K562 (cell line): ENCODE measurements at regions not wholly inside any gene's neighbourhood (a gene's known extent, or its start where the extent isn't known, plus 50 kb on each side); places are given as distances from the start of the nearest gene placed in this dataset.

Source experiments
- ATAC-seq: fragments of 200-7000 bp; cut with Tn5 transposase; 3 replicates; pipeline ENCODE4 v1.9.1; 2020; ENCODE audit warnings: moderate library complexity
- BruUV-seq: library from RNA; stranded (reverse); fragments of 400-500 nt; replicated peaks from 2 replicates; lab custom pipeline; 2021; lab: Mats Ljungman, UMichigan
- CTCF ChIA-PET: fragments of 300-600 bp; formaldehyde crosslinking; extraction: SDS; loops from one replicate; lab custom pipeline; 2021; ENCODE audit warnings: low intra/inter-chr PET ratio; lab: Yijun Ruan, JAX
- POLR2A ChIA-PET: fragments of 300-600, 350-650 bp; sonication (Branson Sonifier 250); formaldehyde crosslinking; extraction: SDS; loops from one replicate; lab custom pipeline; 2021; ENCODE audit warnings: antibody characterized with exemption, inconsistent platforms; lab: Yijun Ruan, JAX
- DNase-seq, 4 experiments: peaks; one replicate each; pipeline versions ENCODE4 v3.0.0 to v3.0.0-alpha.2; 2011 to 2018; ENCODE audit warnings: low spot score in 3 of 4, mixed read lengths in 3 of 4; ENCODE audit errors: extremely low read depth in 1 of 4
- FAIRE-seq: peaks from 2 replicates; lab custom pipeline; 2011; peaks lifted over from hg19 to GRCh38; lab: Jason Lieb, UNC
- H2AFZ ChIP-seq: 2 replicates; pipeline ENCODE4 v1.6.0; 2011; ENCODE audit warnings: low read depth, low read length, control low read depth, inconsistent platforms
- H3K27ac ChIP-seq: fragments of 200-600 bp; 3 replicates; pipeline ENCODE4 v1.8.0; 2011; ENCODE audit warnings: low read depth, mild to moderate bottlenecking, control low read depth, inconsistent platforms, low read length, moderate library complexity, mixed read lengths; ENCODE audit errors: extremely low read depth
- H3K27me3 ChIP-seq, 2 experiments: fragments of 300-600 bp in 1 of 2; 2 replicates in 1 of 2; 3 replicates in 1 of 2; pipeline versions ENCODE4 v1.6.0 to v1.8.0; 2011; ENCODE audit warnings: inconsistent platforms in 2 of 2, low read length in 2 of 2, mild to moderate bottlenecking in 1 of 2, mixed read lengths in 1 of 2, moderate library complexity in 1 of 2; ENCODE audit not compliant: control insufficient read depth in 2 of 2, insufficient read depth in 2 of 2
- H3K36me3 ChIP-seq: fragments of 300-600 bp; 3 replicates; pipeline ENCODE4 v1.8.0; 2011; ENCODE audit warnings: mild to moderate bottlenecking, low read length, inconsistent platforms; ENCODE audit not compliant: control insufficient read depth, insufficient read depth
- H3K4me1 ChIP-seq, 2 experiments: fragments of 200-600 bp in 1 of 2; replicated peaks in 1 of 2; 2 replicates in 1 of 2; 3 replicates in 1 of 2; pipeline versions ENCODE4 v1.5.1 to v1.8.0; 2011; ENCODE audit warnings: inconsistent platforms in 2 of 2, low read length in 2 of 2, mild to moderate bottlenecking in 1 of 2, mixed read lengths in 1 of 2, moderate library complexity in 1 of 2; ENCODE audit not compliant: control insufficient read depth in 2 of 2, insufficient read depth in 2 of 2
- H3K4me2 ChIP-seq: 2 replicates; pipeline ENCODE4 v1.6.1; 2011; ENCODE audit warnings: low read length, control low read depth, inconsistent platforms, mixed read lengths; ENCODE audit not compliant: insufficient read depth
- H3K4me3 ChIP-seq: fragments of 200-600 bp; sonication (generic), shearing (Covaris generic); 2 replicates; pipeline ENCODE4 v1.5.1; 2016; ENCODE audit warnings: control low read depth, inconsistent platforms
- H3K79me2 ChIP-seq: fragments of 200-600 bp; 3 replicates; pipeline ENCODE4 v1.8.0; 2011; ENCODE audit warnings: low read length, inconsistent platforms; ENCODE audit not compliant: control insufficient read depth, insufficient read depth
- H3K9ac ChIP-seq, 2 experiments: 2 replicates each; pipeline versions ENCODE4 v1.6.0 to v1.6.1; 2011; ENCODE audit warnings: low read depth in 2 of 2, low read length in 2 of 2, control low read depth in 1 of 2, inconsistent platforms in 1 of 2, mild to moderate bottlenecking in 1 of 2, mixed read lengths in 1 of 2; ENCODE audit not compliant: insufficient read depth in 1 of 2
- H3K9me1 ChIP-seq: one replicate; pipeline ENCODE4 v1.6.0; 2011; ENCODE audit warnings: inconsistent platforms, mild to moderate bottlenecking, low read length, moderate library complexity; ENCODE audit not compliant: control insufficient read depth, insufficient read depth
- H3K9me3 ChIP-seq: replicated peaks from 2 replicates; pipeline ENCODE4 v1.5.1; 2011; ENCODE audit warnings: low read depth, low read length, inconsistent platforms; ENCODE audit not compliant: control insufficient read depth, insufficient read depth
- H4K20me1 ChIP-seq: replicated peaks from 2 replicates; pipeline ENCODE4 v1.6.1; 2011; ENCODE audit warnings: low read length, inconsistent platforms, mixed read lengths; ENCODE audit not compliant: control insufficient read depth, insufficient read depth
- CAMTA2 ChIP-seq: fragments of 250-450 bp; sonication (Bioruptor Pico); conservative IDR thresholded peaks from 2 replicates; pipeline ENCODE4 v1.5.1; 2022
- CREB3L1 ChIP-seq: fragments of 450-650 bp; IDR thresholded peaks from 2 replicates; pipeline ENCODE4 v1.6.1; 2014; ENCODE audit warnings: low read depth, mild to moderate bottlenecking, moderate library complexity, borderline replicate concordance
- E2F3 ChIP-seq: fragments of 250-450 bp; sonication (Bioruptor Pico); IDR thresholded peaks from 2 replicates; pipeline ENCODE4 v1.4.0; 2020; ENCODE audit warnings: mild to moderate bottlenecking
- E4F1 ChIP-seq: fragments of 250-450 bp; sonication (Bioruptor Pico); IDR thresholded peaks from 2 replicates; pipeline ENCODE4 v1.5.0; 2021; ENCODE audit warnings: mild to moderate bottlenecking, borderline replicate concordance
- EP300 ChIP-seq: IDR thresholded peaks from 2 replicates; pipeline ENCODE4 v1.6.1; 2012; ENCODE audit warnings: low read length, improper control_type of control experiment
- ETS1 ChIP-seq: conservative IDR thresholded peaks from 2 replicates; pipeline ENCODE4 v1.6.1; 2011; ENCODE audit warnings: low read depth, mild to moderate bottlenecking, low read length; ENCODE audit not compliant: control insufficient read depth
- ETV1 ChIP-seq: fragments of 450-650 bp; conservative IDR thresholded peaks from 2 replicates; pipeline ENCODE4 v1.6.1; 2016; ENCODE audit warnings: missing genetic modification characterization, control low read depth, low read depth, missing compliant biosample characterization
- FOXK1 ChIP-seq: sonication (generic); formaldehyde crosslinking; IDR thresholded peaks from 2 replicates; pipeline ENCODE4 v1.8.0; 2022; ENCODE audit warnings: missing genetic modification reagents, mild to moderate bottlenecking, borderline replicate concordance
- NR2C1 ChIP-seq, 2 experiments: fragments of 450-650 bp; IDR thresholded peaks; 2 replicates each; pipeline ENCODE4 v1.6.1; 2017; ENCODE audit warnings: mild to moderate bottlenecking in 2 of 2, antibody characterized with exemption in 1 of 2, inconsistent platforms in 1 of 2, missing compliant biosample characterization in 1 of 2, missing genetic modification characterization in 1 of 2
- SMC3 ChIP-seq: conservative IDR thresholded peaks from 2 replicates; pipeline ENCODE4 v1.6.1; 2011; ENCODE audit warnings: low read depth, low read length, improper control_type of control experiment; ENCODE audit not compliant: insufficient read depth
- ZKSCAN8 ChIP-seq: fragments of 200-800 bp; sonication (Bioruptor generic); IDR thresholded peaks from 2 replicates; pipeline ENCODE4 v1.6.1; 2016; ENCODE audit warnings: missing genetic modification characterization, missing compliant biosample characterization
- ZNF140 ChIP-seq: fragments of 250-450 bp; sonication (Bioruptor Pico); IDR thresholded peaks from 2 replicates; pipeline ENCODE4 v1.8.0; 2021; ENCODE audit warnings: moderate library complexity, mild to moderate bottlenecking, inconsistent platforms
- WGBS: fragments of 100-300 bp; shearing (Covaris generic); methylation state at CpG from one replicate; pipeline ENCODE4 v1.1.6; 2016; ENCODE audit warnings: low coverage, mixed read lengths; ENCODE audit not compliant: insufficient coverage; ENCODE audit errors: missing lambda C conversion rate; 5-methylcytosine and 5-hydroxymethylcytosine counted together
- in situ Hi-C: fragments of 300-500 bp; cut with MboI; formaldehyde crosslinking; loops from 4 replicates; pipeline ENCODE4 v1.15.0; 2018; ENCODE audit warnings: inconsistent platforms, mixed read lengths
- intact Hi-C: fragments of 100-400 bp; cut with micrococcal nuclease; formaldehyde crosslinking; loops from 2 replicates; pipeline ENCODE4 v1.14.2; 2022

GRCh38 chr2:187916799-187917198 is 362.6 kb upstream of the TFPI start:
- no peak overlapping the region for H3K9ac ChIP-seq
- H3K4me2 ChIP-seq, result no peak overlapping the region
- no peaks in the 10 kb centered on the region for H4K20me1 ChIP-seq
- H3K9me3 ChIP-seq, result no peaks in the 10 kb centered on the region
- H3K4me1 ChIP-seq, result no peaks in the 10 kb centered on the region
- ChIA-PET CTCF (no interaction called here), POLR2A (no interaction called here)
- 0% methylated on average over 1 of the region's 1 CpG for WGBS
- BruUV-seq, result no TSS peak
- H3K9me1 ChIP-seq, result no peaks in the 10 kb centered on the region
- no peak for ATAC-seq
- H3K36me3 ChIP-seq, result no peaks in the 10 kb centered on the region
- intact Hi-C loops (no loop called here), in situ Hi-C loops (no loop called here)
- no peak for DNase-seq
- no peak overlapping the region for H3K4me3 ChIP-seq
- H2AFZ ChIP-seq, result no peak overlapping the region
- H3K27me3 ChIP-seq, result no peaks in the 10 kb centered on the region
- H3K79me2 ChIP-seq, result no peaks in the 10 kb centered on the region
- no peak for TF ChIP-seq NR2C1 (IDR thresholded peaks at IDR 0.05)
- TF ChIP-seq NR2C1 (tag; IDR thresholded peaks at IDR 0.05), result no peak
- TF ChIP-seq E4F1 (CRISPR knock-in tag), result no peak
- TF ChIP-seq E2F3, result no peak
- no peak for TF ChIP-seq FOXK1 (CRISPR knock-in tag)
- H3K27ac ChIP-seq, result no peak overlapping the region
- no peak for FAIRE-seq

GRCh38 chr2:187917535-187917934 is 363.3 kb upstream of the TFPI start:
- H3K9ac ChIP-seq, result no peak overlapping the region
- H3K4me1 ChIP-seq, result no peaks in the 10 kb centered on the region
- intact Hi-C loops (no loop called here), in situ Hi-C loops (no loop called here)
- no peak overlapping the region for H2AFZ ChIP-seq
- H3K4me2 ChIP-seq, result no peak overlapping the region
- no peaks in the 10 kb centered on the region for H3K9me3 ChIP-seq
- no peaks in the 10 kb centered on the region for H3K9me1 ChIP-seq
- no peak for FAIRE-seq
- no peaks in the 10 kb centered on the region for H4K20me1 ChIP-seq
- ATAC-seq, result no peak
- no peaks in the 10 kb centered on the region for H3K36me3 ChIP-seq
- DNase-seq, result no peak
- no TSS peak for BruUV-seq
- no peaks in the 10 kb centered on the region for H3K79me2 ChIP-seq
- no peaks in the 10 kb centered on the region for H3K27me3 ChIP-seq
- no peak for TF ChIP-seq CREB3L1
- no peak for TF ChIP-seq EP300
- TF ChIP-seq SMC3, result no peak
- TF ChIP-seq ZNF140, result no peak
- no peak for TF ChIP-seq ZKSCAN8 (CRISPR knock-in tag)
- no peak for TF ChIP-seq ETS1
- TF ChIP-seq CAMTA2 (CRISPR knock-in tag), result no peak
- no peak for TF ChIP-seq ETV1 (tag)
- POLR2A ChIA-PET, result no interaction called here
- CTCF ChIA-PET, result no interaction called here
- H3K4me3 ChIP-seq, result no peak overlapping the region
- H3K27ac ChIP-seq, result no peak overlapping the region
